Upper lobe of left lung (tissue), 6 donors: ENCODE measurements at regions not wholly inside any gene's neighbourhood (a gene's known extent, or its start where the extent isn't known, plus 50 kb on each side); places are given as distances from the start of the nearest gene placed in this dataset.
A peak's percentile ranks its signal among the peaks of the same experiment; 100 is the strongest.

Source experiments
- ATAC-seq, 2 donors: fragments of 200-7000 bp; cut with Tn5 transposase; one replicate each; pipeline ENCODE4 v1.9.1; 2022; ENCODE audit warnings: mild to moderate bottlenecking in 2 of 2, moderate library complexity in 2 of 2; ENCODE audit not compliant: low FRiP score in 2 of 2
- DNase-seq, 2 donors: peaks; one replicate each; pipeline ENCODE4 v3.0.0-alpha.2; 2019 to 2020
- H3K27ac ChIP-seq, 4 donors: fragments of 200-600 bp; sonication (generic); one replicate each; pipeline ENCODE4 v1.5.1; 2016 to 2019
- H3K27me3 ChIP-seq, 4 donors: fragments of 200-600 bp; sonication (generic); one replicate each; pipeline ENCODE4 v1.5.1; 2017 to 2019
- H3K36me3 ChIP-seq, 4 donors: fragments of 200-600 bp; sonication (generic); one replicate each; pipeline ENCODE4 v1.5.1; 2016 to 2019
- H3K4me1 ChIP-seq, 4 donors: fragments of 200-600 bp; sonication (generic); one replicate each; pipeline ENCODE4 v1.5.1; 2018 to 2019
- H3K4me3 ChIP-seq, 4 donors: fragments of 200-600 bp; sonication (generic); one replicate each; pipeline ENCODE4 v1.5.1; 2017 to 2019; ENCODE audit warnings: mild to moderate bottlenecking in 2 of 4, moderate library complexity in 1 of 4
- H3K9me3 ChIP-seq, 4 donors: fragments of 200-600 bp; sonication (generic); one replicate each; pipeline ENCODE4 v1.5.1; 2018 to 2019
- CTCF ChIP-seq, 6 experiments: fragments of 450-650 bp in 4 of 6; fragments of 200-600 bp in 2 of 6; sonication (generic) in 2 of 6; IDR thresholded peaks; one replicate each; pipeline ENCODE4 v1.5.1; 2016 to 2019; ENCODE audit warnings: antibody characterized with exemption in 6 of 6
- EP300 ChIP-seq, 4 donors: sonication (generic); formaldehyde crosslinking; IDR thresholded peaks; one replicate each; pipeline ENCODE4 v1.5.1; 2017; ENCODE audit warnings: antibody characterized with exemption in 4 of 4, control low read depth in 2 of 4
- POLR2A ChIP-seq, 4 donors: fragments of 450-650 bp; IDR thresholded peaks; one replicate each; pipeline ENCODE4 v1.5.1; 2016 to 2017; ENCODE audit warnings: antibody characterized with exemption in 4 of 4, mild to moderate bottlenecking in 2 of 4
- POLR2AphosphoS5 ChIP-seq, 2 donors: sonication (generic); formaldehyde crosslinking; IDR thresholded peaks; one replicate each; pipeline ENCODE4 v1.5.1; 2017; ENCODE audit warnings: antibody characterized with exemption in 2 of 2
- WGBS, 2 donors: methylation state at CpG; one replicate each; pipeline ENCODE4 v1.1.5; 2017 to 2018; 5-methylcytosine and 5-hydroxymethylcytosine counted together
- donor health status: DM: no; HTN: no; CAD: no; lungs with moderate emphysema.
- donor health status: DM: no; HTN: yes; CAD: no; lungs with severe emphysema.

- Histone ChIP-seq H3K4me1 (peaks cover 0 to 4% (median 1%) of the 10 kb centered on the region in 4 donors), H3K36me3 (no peaks in the 10 kb centered on the region), H3K4me3 (no peak overlapping the region), H3K27me3 (no peaks in the 10 kb centered on the region), H3K9me3 (no peaks in the 10 kb centered on the region), H3K27ac (peak overlapping the region in 1 of 4 donors; percentile 43)
- ATAC-seq (peak; percentile 32 to 63), DNase-seq (peak in 1 of 2 donors; percentile 55)
- 70 to 72% methylated on average over 6 of the region's 6 CpGs for WGBS, 2 donors
- TF ChIP-seq EP300 (IDR thresholded peaks at IDR 0.05) (peak in 1 of 4 donors; percentile 42), POLR2AphosphoS5 (IDR thresholded peaks at IDR 0.05) (peak; percentile 64 to 68), CTCF (IDR thresholded peaks at IDR 0.05) (no peak), POLR2A (IDR thresholded peaks at IDR 0.05) (no peak)
Observed at GRCh38 chr3:66115858-66116654, 77.3 kb upstream of the MAGI1 start.

DNA sequence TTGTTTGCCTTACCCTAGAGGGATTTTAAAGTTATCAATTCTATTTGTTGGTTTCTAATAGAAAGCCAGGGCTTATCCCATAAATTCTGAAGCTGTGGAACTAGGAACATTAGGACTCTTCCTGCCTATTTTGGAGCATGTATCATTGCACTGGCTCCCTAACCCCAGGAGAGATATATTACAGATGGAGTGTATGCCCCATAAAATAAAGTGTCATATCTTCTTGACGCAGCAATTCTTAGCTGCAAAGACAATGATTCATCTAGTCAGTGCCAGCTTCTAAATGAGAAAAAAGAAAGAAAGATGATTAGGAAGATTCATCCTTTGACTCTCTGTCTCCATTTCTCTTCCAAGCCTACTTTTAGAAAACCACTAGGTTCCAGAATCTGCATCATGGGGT, 74.8 kb upstream of the MAGI1 start:
- Histone ChIP-seq H3K9me3 (no peaks in the 10 kb centered on the region), H3K36me3 (no peaks in the 10 kb centered on the region), H3K4me3 (no peak overlapping the region), H3K27ac (no peak overlapping the region), H3K27me3 (no peaks in the 10 kb centered on the region), H3K4me1 (peaks cover 0 to 4% (median 1%) of the 10 kb centered on the region in 4 donors)
- ATAC-seq (no peak), DNase-seq (no peak)
- WGBS, 2 donors, result 90 to 91% methylated on average over 1 of the region's 1 CpG
- TF ChIP-seq CTCF (IDR thresholded peaks at IDR 0.05), result no peak
- no peak for TF ChIP-seq EP300 (IDR thresholded peaks at IDR 0.05)
- TF ChIP-seq POLR2A (IDR thresholded peaks at IDR 0.05), result no peak
- TF ChIP-seq POLR2AphosphoS5 (IDR thresholded peaks at IDR 0.05), result no peak

- DNase-seq (no peak), ATAC-seq (peak in 1 of 2 donors; percentile 68)
- Histone ChIP-seq H3K4me1 (peaks cover 0 to 3% (median 1%) of the 10 kb centered on the region in 4 donors), H3K36me3 (no peaks in the 10 kb centered on the region), H3K27ac (no peak overlapping the region), H3K9me3 (no peaks in the 10 kb centered on the region), H3K27me3 (no peaks in the 10 kb centered on the region), H3K4me3 (no peak overlapping the region)
- TF ChIP-seq POLR2A (IDR thresholded peaks at IDR 0.05) (no peak), POLR2AphosphoS5 (IDR thresholded peaks at IDR 0.05) (no peak), EP300 (IDR thresholded peaks at IDR 0.05) (peak in 1 of 4 donors; percentile 19), CTCF (IDR thresholded peaks at IDR 0.05) (no peak)
- 29 to 40% methylated on average over 6 of the region's 6 CpGs for WGBS, 2 donors
Observed at GRCh38 chr3:66110840-66111239, 72.1 kb upstream of the MAGI1 start.

- no peak for ATAC-seq
- TF ChIP-seq EP300 (IDR thresholded peaks at IDR 0.05) (no peak), CTCF (IDR thresholded peaks at IDR 0.05) (no peak), POLR2A (IDR thresholded peaks at IDR 0.05) (no peak), POLR2AphosphoS5 (IDR thresholded peaks at IDR 0.05) (no peak)
- Histone ChIP-seq H3K36me3 (no peaks in the 10 kb centered on the region), H3K27ac (no peak overlapping the region), H3K4me1 (no peaks in the 10 kb centered on the region), H3K4me3 (no peak overlapping the region), H3K27me3 (no peaks in the 10 kb centered on the region), H3K9me3 (no peaks in the 10 kb centered on the region)
- 67 to 71% methylated on average over 4 of the region's 4 CpGs for WGBS, 2 donors
- DNase-seq, result no peak
Observed at GRCh38 chr3:66107855-66108254, 69.1 kb upstream of the MAGI1 start.

DNA sequence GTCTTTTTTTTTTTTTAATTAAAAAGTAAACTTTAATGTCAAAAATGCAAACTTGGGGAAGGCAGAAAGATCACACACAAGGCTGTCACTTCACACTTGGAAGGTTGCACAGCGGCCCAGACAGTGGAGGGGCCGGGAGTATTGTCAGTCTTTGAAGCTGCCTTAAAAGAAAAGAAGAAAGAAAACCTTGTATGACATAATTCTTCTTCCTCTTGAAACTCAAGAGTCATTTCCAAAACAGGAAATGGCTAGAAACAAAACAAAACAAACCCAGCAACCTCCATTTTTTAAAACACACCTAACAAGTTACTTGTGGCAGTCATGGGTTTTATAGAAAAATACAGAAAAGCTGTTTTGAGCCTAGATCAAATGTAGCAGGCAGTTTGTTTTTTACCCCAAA, 68.1 kb upstream of the MAGI1 start:
- Histone ChIP-seq H3K27ac (no peak overlapping the region), H3K27me3 (no peaks in the 10 kb centered on the region), H3K4me3 (no peak overlapping the region), H3K4me1 (no peaks in the 10 kb centered on the region), H3K36me3 (no peaks in the 10 kb centered on the region), H3K9me3 (no peaks in the 10 kb centered on the region)
- no peak for DNase-seq
- TF ChIP-seq POLR2A (IDR thresholded peaks at IDR 0.05), result no peak
- no peak for TF ChIP-seq CTCF (IDR thresholded peaks at IDR 0.05)
- no peak for TF ChIP-seq POLR2AphosphoS5 (IDR thresholded peaks at IDR 0.05)
- no peak for TF ChIP-seq EP300 (IDR thresholded peaks at IDR 0.05)
- ATAC-seq, result no peak
- 59 to 60% methylated on average over 2 of the region's 2 CpGs for WGBS, 2 donors
